HG02870 (cell line): ENCODE measurements at regions not wholly inside any gene's neighbourhood (a gene's known extent, or its start where the extent isn't known, plus 50 kb on each side); places are given as distances from the start of the nearest gene placed in this dataset.
"Not testable (repeated sequence)": the region's sequence is repeated elsewhere in the genome, so short reads cannot be mapped to it uniquely, and the experiment has no call there.

Experiments
- ATAC-seq: cut with Tn5 transposase; IDR thresholded peaks from one replicate; pipeline ENCODE4 v1.9.1; 2021; ENCODE audit warnings: mild to moderate bottlenecking, moderate library complexity; ENCODE audit not compliant: unreplicated experiment

DNA sequence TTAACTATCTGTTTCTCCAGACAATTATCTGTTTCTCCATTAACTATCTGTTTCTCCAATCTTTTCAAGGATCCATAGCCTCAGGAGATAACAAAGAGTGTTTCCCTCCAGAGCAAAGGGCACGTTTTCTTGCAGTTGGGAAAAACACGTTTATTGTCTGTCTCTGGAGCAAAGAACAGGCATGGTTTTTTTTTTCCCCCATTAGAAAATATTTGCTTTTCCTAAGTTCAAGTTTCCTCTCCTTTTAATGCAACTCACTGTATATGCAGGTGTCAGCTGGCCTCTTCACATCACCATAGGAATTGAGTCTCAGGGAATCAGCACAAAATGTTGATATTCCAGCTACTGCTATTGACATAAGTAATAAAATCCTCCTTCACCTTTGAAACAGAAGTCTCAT is 984.4 kb downstream of the RAB28 start:
- no peak for ATAC-seq

DNA sequence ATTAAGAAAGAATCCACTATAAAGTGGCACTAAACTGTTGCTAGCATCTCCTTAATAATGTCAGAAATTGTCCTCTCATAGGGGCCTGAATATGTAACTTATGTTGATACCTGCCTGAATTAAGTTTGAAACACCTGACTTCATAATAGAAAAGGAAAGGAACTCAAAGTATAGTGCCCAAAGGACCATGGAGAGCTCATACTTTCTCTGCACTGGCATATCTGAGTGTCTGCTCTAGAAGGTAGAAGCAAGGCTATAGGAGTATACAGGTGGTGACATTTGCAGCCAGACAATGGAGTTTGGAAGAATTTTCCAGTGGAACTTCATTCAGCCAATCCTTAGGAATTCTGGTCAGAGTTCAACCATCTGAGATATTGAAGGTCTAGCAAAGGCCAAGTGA is 988.9 kb downstream of the RAB28 start:
- no peak for ATAC-seq

DNA sequence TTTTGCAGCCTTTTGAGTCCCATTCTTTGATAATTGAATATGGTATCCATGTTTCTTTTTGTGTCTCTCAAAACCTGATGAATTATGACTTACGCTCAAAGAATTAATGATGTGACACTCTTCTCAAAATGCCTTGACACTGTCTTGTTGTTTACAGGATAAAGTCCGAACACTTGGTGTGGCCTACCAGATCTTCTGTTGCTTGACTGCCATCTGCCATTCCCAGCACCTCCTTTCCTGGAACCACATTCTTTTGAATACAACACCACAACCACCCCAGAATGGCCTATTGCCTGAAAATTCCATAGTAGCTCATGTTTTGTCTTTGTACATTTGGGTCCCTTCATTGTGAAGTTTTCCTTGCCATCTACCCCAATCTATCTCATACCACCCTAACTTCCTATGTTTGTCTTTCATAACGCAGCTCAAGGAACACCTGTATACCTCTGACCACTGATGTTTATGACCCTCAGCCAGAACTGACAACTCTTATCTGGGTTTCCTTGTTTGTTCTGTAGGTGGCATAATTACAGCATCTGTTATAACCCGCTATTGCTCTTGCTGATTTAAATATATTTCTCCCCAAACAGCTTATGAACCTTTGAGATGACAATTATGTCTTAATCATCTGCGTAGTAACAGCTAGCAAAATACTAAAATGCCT is 991.3 kb downstream of the RAB28 start:
- ATAC-seq: no peak

DNA sequence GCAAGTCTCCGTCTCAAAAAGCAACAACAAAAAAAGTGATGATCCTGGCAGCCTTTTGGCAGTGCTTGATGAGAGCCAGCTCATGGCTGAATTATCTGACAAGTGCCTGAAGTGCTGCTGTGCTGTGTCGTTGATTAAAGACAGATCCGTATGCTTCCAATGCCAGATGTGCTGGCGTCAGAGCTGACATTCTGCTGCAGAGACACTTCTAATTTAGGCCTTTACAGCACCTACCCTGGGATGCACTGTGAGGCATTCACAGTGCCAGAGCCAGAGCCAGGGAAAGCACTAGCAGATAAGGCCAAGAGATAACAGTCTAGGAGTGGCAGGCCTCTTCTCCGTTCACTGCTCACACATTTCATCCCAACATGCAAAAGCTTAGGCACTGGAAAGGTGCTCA is 995.5 kb downstream of the RAB28 start:
- ATAC-seq: no peak

DNA sequence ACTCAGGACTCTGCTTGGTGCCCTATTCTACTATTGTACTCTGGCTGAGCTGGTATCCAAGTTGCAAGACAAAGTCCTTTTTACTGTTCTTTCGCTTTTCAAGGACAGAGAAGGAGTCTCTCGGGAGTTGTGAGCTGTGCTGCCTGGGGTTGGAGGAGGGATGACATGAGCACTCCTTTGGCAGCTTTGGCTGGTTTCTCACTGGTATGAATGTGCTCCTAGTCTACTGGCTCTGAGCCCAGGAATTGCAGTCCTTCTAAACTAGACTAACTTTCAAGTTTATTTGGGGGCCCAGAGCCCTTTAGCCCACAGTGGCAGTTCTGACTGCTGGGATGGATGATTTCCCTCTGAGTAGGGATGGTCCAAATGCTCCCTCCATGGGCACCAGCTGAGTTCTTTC is 997.1 kb downstream of the RAB28 start:
- ATAC-seq: no peak

DNA sequence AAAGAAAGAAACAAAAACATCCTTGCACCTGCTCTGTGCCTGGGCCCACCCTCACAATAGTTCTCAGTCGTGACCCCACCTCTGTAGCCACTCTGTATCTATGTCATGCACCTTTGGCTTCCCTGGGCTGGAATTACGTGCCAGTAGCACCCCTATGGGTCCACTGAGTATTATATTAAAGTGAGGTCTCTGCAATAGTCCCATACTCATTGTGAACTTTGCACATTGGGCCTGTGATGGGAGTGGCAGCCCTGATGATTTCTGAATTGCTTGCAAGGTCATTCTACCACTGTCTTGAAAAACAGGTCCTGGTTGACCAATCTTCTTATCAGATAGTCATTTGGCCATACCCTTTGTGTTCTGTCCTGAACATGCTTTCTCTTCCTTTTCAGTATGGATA is 1012.1 kb downstream of the RAB28 start:
- ATAC-seq: no peak

DNA sequence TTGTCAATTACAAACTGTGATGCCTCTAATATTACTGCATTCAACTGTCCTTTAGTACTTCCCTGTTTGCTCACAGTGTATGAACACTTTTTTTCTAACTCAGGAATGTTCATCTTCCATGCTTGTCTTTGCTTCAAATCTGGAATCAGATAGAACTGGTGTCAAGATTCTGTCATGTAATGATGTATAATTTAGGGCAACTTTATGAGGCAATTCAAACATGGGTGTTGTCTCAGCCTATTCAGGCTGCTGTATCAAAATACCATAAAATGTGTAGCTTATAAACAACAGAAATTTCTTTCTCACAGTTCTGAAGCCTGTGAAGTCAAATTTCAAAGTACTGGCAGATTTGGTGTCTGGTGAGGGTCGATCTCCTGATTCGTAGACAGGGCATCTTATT is 1012.9 kb downstream of the RAB28 start:
- ATAC-seq: no peak

DNA sequence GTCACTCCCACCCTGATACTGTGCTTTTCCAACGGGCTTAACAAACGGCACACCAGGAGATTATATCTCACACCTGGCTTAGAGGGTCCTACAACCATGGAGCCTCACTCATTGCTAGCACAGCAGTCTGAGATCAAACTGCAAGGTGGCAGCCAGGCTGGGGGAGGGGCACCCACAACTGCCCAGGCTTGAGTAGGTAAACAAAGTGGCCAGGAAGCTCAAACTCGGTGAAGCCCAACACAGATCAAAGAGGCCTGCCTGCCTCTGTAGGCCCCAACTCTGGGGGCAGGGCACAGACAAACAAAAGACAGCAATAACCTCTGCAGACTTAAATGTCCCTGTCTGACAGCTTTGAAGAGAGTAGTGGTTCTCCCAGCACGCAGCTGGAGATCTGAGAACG is 1022.6 kb downstream of the RAB28 start:
- not testable (repeated sequence) for ATAC-seq

DNA sequence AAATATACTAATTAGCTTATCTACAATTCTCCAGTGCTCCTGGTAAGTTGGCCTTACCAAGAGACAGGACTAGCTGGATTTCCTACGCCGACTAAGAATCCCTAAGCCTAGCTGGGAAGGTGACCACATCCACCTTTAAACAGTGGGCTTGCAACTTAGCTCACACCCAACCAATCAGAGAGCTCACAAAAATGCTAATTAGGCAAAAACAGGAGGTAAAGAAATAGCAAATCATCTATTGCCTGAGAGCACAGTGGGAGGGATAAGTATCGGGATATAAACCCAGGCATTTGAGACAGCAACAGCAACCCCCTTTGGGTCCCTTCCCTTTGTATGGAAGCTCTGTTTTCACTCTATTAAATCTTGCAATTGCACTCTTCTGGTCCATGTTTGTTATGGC is 1025.0 kb downstream of the RAB28 start:
- ATAC-seq: no peak

DNA sequence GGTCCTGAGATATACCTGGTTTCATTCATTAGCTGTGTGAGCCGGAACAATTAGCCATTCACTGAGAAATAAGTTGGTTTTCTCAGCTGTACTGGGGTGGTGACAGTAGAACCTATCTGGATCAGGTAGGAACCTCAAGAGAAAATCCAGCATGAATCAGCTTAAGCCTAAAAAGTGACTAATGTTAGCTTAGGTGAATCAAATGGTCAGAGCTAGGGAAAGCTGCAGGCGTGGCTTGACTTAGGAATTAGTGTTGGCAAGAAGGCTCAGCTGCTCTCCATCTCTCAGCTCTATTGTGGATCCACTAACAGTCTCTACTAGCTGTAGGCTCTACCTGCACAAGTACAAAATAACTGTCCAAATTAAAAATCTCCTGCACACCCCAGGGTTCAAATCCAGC is 1025.5 kb downstream of the RAB28 start:
- no peak for ATAC-seq

DNA sequence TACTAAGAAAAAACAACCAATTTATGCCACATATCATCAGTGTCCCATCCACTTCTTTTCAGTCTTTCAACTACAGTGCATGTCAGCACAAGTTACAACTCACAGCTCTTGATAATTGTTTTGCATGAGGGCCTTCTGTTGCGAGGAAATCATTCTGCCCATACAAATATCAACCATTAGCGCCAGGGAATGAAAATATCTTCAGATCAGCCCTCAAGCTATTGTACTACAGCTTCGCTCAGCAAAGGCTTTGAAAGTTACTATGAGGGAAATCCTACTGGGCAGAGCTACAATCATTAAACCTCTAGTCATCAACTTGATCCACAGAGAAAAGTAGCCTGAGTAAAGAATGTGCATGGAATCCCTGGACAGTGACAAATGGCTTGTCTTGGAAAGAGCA is 1023.6 kb upstream of the HS3ST1 start:
- no peak for ATAC-seq

DNA sequence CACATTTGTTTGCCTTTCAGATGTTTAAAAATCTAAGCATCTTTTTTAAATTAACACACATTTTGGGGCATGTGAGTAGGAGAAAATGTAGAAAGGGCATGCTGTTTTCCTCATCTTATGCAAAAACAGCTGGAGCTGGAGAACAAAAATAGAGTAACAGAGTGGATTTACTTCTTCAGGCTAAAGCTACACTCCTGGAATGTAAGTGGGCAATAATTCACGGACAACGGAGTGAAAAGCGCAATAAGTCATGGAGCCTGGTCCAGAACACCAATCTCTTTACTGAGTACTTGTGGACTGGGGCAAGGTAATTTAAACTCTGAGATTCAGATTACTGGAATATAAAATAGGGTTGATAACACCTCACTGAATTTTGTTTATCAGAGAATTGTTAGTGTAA is 1018.8 kb upstream of the HS3ST1 start:
- ATAC-seq: no peak

DNA sequence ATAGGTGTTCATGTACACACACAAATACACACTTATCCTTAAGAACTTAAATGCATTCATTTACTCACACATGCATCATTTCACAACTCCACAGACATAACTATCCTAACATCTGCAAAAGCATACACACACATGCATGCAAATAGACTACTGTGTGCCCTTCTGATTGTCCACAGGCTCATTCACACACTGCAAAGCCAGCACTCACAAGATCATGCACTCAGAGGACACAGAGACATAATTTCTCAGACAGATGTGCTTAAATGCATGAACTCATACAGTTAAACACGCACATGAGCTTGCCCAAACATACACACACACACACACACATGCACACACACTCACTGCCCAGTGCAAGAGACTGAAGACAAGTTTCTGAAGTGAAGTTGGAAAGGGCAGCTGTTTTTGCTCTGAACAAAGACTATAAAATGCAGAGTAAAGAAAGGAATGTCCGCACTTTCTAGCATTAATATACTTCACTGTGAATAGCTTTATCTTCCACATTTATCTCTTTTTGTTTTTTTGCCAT is 1018.0 kb upstream of the HS3ST1 start:
- ATAC-seq: no peak

DNA sequence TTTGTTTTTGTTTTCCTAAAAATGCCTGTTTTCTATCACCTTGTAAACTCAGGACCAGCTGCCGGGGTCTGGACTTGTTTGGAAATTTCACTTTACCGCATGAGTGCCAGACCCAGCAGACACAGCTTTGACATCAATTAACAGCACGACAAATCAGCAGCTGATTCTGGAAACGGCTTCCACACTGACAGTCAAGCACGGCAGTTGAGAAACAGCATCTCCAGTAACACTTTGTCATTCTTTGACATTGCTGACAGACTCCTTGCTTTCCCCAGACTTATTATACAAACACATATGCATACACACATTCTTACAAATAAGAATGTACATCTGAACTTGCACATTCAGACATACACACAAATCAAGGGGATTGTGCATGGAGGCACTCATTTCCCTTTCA is 1017.6 kb upstream of the HS3ST1 start:
- ATAC-seq: no peak

DNA sequence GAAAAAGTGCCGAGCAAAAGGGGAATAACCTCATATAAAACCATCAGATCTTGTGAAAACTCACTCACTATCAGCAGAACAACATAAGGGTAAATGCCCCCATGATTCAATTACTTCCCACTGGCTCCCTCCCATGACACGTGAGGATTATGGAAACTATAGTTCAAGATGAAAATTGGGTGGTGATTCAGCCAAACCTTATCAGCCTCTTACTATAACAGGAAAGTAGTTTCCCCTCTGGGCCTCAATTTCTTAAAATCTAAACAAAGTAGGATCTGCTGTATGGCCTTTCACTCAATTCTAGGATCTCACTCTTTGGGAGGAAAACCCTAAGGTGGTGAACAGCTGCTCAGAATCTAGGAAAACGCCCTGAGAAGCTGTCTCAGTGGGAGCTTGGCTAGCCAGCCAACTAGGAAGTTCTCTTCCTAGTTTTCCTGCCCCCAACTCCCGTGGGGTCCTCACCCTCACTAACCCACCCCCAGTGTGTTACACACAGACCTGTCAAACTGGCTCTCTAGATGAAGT is 1017.1 kb upstream of the HS3ST1 start:
- no peak for ATAC-seq

DNA sequence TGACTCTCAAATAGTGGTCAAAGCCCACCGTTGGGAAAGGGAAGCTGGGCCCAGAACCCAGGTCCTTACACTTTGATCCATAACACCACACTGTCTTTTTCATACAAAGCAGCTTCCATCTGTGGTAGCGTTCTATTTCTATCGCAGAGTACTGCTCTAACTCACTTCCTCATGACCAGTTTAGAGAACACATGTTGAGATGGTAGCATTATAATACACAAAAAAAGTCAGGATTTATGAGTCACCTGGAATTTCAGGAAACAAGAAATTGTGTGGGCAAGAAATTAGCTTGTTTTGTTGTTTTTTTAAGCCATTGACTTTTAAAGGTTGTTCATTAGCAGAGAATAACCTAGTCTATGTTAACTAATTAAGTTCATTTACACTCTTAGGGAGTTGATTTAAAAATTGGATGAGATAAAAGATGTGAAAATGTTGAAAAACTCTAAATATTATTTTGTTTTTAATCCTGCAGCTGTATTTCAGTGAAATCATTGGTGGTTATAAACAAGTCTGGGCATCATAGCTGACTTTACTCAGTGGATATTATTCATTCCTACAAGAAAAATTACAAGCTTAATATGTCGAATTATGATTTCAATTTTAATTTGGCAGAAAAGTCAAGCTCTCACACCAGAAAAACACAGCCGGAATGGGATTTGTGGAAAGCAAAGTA is 1011.1 kb upstream of the HS3ST1 start:
- no peak for ATAC-seq

DNA sequence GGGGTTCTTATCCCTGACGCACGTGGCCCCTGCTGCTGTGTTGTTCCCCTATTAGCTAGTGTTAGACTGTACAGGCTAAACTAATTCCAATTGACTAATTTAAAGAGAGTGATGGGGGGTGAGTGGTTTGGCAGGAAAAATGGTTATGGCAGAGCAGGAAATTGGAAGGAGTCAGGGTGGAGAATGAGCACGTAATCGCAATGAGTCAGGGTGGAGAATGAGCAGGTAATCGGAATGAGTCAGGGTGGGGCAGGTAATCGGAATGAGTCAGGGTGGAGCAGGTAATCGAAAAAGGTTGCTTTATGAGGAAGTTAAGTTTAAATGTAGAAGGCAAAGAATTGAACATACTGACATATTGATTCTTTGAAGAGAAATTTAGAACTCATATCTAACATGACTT is 1002.6 kb upstream of the HS3ST1 start:
- ATAC-seq: not testable (repeated sequence)

DNA sequence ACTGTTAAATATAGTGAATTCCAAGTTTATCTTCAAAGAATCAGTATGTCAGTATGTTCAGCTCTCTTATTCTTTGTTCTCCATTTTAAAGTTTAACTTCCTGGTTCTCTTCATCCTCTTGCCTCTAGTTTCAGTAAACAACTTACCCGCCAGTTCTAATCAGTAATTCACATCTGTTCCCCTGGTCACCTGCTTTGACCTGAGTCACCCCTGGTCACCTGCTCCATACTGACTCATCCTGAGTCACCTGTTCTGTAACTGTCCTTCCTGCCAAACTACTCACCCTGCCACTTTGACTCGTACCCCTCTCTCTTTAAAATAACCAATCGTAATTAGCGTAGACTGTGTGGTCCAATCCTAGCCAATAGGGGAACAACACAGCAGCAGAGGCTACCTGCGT is 992.7 kb upstream of the HS3ST1 start:
- ATAC-seq: no peak

DNA sequence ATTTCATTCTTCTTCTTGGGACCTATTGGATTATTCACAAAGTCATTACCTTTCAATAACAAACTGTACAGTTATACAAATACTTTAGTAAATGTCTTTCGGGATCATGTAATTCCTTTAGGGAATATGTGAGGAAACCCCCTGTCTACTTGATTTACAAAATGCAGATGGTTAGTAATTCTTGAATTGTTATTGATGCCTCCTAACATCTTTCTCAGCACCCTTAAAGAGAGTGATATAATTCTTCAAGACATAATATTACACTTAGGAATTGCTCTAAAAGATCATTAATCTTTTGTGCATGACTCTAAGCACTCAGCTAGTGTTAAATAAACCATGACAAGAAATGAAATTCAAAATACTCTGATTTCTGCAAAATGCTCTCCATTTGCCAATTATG is 988.1 kb upstream of the HS3ST1 start:
- no peak for ATAC-seq

DNA sequence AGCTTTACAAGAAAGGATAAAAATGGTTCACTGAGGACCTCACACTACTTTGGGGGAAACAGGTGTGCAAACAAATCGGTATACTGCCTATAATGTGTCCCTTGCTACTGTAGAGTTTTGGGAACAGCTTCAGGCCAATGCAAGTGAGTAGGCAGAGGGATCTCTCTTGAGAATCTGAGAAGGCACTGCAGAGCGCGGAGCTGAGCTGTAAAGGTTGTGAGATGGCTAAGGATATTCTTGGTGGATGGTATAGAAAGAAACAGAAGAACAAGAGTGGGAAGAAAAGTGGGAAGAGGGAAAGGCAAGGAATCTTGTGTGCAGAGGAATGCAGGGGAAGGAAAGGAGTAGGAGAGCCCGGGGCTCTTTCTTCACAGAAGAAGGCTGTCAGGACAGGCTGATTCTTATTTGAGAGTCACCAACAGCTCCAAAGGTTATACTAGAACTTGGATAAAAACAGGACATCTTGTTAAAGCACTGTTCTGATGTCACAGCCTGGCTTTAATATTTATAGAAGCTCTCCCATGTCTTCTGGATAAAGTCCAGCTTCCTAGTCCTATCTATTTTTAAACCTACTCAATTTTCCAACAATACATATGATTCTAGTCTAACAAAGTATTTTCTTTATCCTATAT is 985.6 kb upstream of the HS3ST1 start:
- no peak for ATAC-seq

DNA sequence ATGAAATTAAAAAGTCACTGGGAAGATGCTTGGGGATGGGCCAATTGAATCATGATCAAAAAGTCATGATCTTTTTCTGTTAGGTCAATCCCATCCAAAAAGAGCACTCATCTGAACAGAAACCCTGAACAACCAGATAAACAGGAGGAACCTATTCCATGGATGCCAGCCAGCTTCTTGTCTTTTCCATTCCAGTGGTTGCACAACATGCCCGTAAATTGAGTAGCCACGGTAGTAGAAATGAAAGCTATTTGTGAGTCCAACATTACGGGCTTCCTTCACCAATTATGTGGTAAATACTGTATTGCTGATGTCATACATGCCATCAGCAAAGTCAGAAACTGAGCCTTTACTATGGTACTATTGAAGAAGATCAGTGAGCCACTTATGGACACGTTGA is 982.4 kb upstream of the HS3ST1 start:
- ATAC-seq: no peak
